DLD1 (cell line): ENCODE measurements at regions not wholly inside any gene's neighbourhood (a gene's known extent, or its start where the extent isn't known, plus 50 kb on each side); places are given as distances from the start of the nearest gene placed in this dataset.

Source experiments
- in situ Hi-C: cut with HindIII; loops from 2 replicates; pipeline ENCODE4 v1.10.0; 2017; ENCODE audit warnings: low sequenced_read_pairs

DNA sequence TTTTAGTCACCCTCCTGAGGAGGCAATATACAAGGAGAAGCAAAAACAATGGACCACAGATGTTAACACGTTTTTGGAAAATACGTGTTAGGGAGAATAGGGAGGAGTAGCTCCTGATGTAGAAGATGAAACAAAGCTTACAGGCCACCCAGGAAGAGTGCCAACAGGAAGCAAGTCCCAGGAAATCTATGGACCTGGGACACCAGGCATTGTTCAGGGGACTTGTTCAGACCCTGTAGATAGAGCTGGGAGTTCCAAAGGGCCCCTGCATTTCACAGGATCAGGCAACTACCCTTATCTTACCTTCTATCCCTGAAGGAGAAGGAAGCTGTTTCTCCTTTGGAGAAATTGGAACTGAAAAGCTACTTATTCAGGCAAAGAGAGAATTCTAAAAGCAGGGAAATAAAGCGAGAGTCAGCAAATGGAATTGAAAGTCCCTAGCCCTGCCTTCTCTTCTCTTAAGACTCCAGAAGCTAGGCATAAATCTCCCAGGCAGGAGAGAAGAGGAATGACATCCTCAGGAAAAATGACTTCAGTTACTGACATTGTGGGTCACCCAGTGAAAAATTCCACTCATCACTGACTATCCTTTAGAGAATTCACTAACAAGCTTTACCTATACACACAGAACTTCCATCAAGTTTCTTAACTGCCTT, 77.7 kb upstream of the FAM3C start:
- in situ Hi-C loops: no loop called here

DNA sequence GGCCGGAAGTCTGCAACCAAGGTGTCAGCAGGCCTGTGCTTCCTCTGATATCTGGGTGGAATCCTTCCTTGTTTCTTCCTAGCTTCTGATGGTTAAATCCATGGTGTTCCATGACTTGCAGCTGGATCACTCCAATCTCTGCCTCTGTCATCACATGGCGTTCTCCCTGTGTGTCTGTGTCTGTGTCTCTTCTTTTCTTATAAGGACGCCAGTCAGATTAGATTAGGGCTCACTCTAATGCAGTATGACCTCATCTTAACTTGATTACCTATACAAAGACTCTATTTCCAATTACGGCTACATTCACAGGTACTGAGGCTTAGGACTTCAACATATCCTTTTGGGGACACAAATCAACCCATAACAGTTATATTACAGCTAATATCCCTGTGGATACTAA, 70.3 kb upstream of the FAM3C start:
- in situ Hi-C loops: loop anchor here (10.0 kb wide), 1 partner anchor 62 kb away; no protein-coding TSS in a partner anchor

DNA sequence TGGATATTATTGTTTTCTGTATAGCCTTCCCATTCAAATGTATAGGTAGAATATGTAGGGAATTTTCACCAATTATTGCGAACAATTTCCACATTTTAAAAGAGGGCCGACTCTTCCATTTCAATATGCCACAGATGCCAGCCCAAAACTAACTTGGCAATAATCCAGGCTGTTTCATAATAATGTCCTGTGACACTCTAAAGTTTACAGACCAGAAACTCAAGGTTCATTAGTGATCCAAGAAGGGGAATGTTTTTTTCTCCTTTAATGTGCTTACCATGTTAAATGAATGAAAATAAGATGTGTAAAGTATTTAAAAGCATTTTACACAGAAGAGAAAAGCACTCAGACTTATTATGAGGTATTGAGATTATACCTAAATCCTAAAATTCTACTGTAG, 63.0 kb upstream of the FAM3C start:
- in situ Hi-C loops: no loop called here

DNA sequence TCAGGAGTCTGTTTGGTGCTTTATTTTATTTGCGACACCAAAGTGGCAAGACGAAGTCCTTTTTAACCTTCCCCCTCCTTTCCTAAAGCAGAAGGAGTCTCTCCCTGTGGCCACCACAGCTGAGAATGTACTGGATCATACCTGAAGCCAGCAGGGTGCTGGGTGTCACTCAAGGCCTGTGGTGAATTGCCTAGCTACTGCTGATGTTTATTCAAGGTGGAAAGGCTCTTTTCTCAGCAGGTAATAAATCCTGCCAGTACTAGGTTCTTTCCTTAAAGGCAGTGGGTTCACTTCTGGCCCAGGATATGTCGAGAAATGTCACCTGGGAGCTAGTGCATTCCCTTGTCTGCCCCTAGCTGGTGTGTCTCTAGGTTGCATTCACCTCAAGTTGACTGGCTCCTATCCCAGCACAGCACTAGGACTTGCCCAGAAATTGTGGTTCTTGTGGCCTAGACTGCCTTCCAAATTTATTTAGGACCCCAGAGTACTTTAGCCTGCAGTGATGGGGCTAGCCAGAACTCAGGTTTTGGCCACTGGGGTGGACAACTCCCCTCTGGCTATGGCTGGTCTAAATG, 60.8 kb upstream of the FAM3C start:
- in situ Hi-C loops: no loop called here

DNA sequence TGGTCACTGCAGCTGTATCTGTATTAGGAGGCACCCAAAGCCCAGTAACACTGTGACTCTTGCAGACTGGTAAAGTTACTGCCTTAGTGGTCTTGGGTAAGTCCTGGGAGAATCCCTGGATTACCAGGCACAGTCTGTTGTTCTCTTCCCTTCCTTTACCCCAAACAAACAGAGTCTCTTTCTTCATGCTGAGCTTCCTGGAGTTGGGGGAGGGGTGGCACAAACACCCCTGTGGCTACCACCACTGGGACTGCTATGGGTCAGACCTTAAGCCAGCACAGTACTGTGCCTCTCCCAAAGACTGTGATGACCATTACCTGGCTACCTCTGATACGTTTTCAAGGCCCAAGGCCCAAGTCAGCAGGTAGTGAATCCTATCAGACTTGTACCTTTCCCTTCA, 59.9 kb upstream of the FAM3C start:
- in situ Hi-C loops: no loop called here

DNA sequence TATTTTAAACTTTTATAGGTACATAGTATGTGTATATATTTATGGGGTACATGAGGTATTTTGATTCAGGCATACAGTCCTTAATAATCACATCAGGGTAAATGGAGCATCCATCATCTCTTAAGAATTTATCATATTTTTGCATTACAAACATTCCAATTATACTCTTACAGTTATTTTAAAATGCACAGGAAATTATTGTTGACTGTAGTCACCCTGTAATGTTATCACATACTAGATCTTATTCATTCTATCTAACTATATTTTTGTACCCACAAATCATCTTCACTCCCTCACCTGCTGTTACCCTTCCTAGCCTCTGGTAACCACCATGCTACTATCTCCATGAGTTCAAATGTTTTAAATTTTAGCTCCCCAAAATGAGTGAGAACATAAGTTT, 56.3 kb upstream of the FAM3C start:
- in situ Hi-C loops: no loop called here

DNA sequence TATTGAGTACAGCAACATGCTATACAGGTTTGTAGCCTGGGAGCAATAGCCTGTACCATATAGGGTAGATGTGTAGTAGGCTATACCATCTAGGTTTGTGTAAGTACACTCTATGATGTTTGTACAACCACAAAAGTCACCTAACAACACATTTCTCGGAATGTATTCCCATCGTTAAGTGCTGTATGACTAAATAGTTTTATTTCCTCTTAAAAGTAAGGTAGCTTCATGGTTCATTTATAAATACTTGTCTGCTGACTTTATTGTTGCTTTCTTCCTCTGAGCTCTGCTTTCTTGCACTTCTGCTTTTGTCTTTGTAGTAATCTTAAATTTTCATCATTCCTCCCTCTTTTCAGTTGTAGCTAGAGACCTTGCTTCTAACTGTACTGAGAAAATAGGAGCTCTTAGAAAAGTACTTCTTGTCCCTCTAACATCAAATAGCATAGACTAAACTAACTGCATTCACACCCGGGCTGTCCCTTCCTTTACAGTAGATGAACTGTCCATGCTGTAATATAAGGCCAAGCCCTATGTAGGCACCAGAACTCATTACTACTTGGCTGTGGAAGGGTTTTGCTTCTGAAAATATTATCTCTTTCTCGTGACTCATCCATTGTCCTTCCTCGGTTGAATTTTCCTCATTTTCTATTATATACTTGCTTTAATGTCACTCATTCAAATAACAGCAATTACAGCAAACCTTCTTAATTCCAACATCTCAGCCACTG, 55.4 kb upstream of the FAM3C start:
- in situ Hi-C loops: no loop called here

DNA sequence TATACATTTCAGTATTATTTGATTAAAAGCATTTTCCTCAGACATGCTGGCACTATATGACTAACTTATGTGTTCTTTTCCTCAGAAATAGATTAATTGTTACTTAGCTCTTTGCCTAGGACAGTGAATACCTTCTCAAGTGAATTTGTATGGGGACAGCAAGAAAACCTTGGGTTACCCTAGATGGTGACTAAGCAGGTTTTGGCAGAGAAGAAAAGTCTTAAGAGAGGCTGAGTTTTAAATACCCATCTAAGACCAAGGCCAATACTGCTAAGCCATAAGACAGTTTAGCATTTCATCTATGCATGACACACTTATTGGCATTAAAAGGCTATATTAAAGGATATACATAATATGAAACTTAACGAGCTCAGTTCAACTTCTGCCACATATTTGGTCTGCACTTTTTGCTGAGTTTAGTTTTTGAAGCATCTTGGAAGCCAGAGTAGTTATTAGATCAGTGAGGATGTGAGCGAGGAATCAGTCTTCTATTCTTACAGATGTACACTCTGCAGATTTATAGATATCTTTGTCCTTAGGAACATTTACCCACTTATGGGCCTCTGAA, 54.6 kb upstream of the FAM3C start:
- in situ Hi-C loops: no loop called here

DNA sequence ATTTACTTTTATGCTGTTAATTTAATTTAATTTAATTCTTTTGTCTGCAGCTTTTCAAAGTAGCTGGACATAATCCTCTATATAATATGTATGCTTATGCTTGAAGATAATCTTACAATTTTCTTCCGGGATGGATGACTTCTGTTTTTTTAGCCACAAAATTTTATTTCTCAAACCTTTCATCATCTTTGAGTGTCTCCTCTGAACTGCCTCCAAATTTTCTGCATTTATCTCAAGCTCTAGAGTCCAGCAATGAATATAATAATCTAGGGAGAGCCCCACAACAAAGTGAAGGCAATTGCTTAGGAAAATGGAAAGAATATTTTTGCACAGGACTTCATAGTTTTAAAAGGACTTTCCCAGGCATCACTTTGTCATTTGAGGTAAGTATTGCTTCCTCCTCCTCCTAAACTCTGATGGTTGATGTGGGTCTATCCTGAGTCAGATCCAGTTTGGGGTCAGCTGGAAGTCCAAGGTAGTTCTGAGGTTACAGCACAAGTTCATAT, 53.7 kb upstream of the FAM3C start:
- in situ Hi-C loops: no loop called here

DNA sequence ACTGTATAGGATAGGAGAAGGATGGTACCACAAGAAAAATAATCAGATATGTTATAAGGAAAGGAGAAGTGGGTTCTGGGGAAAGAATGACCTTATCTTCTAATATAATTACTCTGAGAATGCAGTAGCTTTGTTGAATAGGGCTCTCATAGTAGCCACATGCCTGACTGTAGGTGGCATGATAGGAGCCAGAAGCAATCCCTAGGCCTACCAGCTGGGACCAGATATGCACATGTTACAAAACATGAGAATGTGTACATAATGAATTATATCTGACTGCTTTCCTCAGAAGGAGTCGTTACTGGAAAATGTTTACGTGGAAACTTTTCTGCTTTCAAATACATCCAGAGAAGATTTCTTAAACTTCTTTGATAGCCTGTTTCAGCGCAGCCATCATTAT, 53.2 kb upstream of the FAM3C start:
- in situ Hi-C loops: no loop called here

DNA sequence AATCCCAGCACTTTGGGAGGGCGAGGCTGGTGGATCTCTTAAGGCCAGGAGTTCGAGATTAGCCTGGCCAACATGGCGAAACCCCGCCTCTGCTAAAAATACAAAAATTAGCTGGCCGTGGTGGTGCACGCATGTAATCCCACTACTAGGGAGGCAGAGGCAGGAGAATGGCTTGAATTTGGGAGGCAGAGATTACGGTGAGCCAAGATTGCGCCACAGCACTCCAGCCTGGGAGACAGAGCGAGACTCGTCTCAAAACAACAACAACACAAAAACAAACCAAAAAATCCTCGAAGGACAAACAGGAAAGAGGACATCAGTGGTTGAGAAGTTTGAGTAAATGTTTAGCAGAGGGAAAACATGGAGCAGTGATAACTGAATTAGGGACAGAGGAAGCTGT, 52.3 kb upstream of the FAM3C start:
- in situ Hi-C loops: no loop called here

DNA sequence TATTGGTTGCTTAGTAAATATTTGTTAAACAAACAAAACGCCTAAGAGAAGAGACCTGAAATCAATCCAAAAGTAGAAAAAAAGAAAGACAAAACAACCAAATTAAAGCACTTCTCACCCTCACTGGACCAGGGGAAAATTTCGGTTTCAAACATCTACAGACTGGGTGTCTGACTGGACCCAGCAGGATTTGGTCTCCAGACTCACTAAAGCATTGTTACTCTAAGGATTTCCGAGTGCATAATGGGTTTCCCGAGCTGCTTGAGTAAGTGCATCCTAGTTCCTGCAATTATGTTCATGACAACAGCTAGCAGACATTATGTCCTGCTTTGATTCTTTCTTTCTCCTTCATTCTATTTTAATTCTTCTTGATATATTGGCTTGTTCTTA, 51.8 kb upstream of the FAM3C start:
- in situ Hi-C loops: no loop called here

DNA sequence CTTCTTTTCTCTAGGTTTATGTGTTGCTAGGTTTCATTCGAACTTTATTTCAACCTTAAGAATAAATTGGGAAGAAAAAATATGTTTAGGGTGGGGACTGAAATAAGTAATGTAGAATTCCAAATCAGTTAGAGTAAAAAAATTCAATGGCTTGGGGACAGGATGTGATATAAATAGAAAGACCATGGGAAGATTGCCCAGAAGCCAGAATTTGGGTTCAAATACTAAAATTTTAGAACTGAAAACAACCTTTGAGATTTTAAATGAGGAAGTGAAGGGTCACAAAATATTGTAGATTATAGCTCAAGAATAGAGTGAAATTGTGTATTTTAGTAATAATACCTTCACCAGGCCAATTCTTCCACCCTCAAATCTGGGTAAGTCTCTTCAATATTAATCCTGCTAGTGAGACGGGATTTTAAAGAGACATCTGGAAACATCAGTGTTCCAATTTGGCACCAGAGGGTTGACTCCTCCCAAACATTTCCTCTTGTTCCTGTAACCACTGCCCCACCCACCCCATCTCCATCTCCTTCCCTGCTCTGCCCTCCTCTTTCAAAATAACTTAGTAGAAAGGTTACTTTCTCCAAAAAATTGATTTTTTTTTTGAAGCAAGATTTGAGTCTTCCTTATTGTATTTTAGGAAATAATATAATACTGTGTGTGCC, 51.3 kb upstream of the FAM3C start:
- in situ Hi-C loops: no loop called here

DNA sequence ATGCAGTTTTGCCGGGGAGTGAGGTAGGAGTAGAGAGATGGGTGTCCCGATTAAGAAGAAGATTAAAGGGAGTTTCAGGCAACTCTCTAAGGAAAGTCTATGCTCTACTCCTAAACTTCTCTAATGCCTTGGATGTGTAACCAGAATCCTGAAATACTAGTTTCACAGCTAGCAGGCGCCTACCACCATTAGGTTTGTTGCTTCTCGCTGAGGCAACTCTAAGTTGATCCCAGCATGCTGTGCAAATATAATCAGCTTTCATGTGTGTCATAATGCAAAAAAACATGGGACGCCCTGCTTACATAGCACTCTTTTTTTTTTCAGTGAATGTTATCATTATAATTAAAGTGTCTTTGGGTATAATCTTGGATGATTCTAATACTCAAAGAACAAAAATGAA, 50.4 kb upstream of the FAM3C start:
- in situ Hi-C loops: no loop called here
